Naive B cell (primary cell): ENCODE measurements at regions not wholly inside any gene's neighbourhood (a gene's known extent, or its start where the extent isn't known, plus 50 kb on each side); places are given as distances from the start of the nearest gene placed in this dataset.
A peak's percentile ranks its signal among the peaks of the same experiment; 100 is the strongest.

Source experiments
- ATAC-seq, 2 donors: fragments of 150-1000 bp; cut with Tn5 transposase; 2 replicates each; pipeline ENCODE4 v1.10.0; 2021; ENCODE audit warnings: low read depth in 2 of 2, mild to moderate bottlenecking in 2 of 2, moderate library complexity in 2 of 2
- DNase-seq: peaks from one replicate; pipeline ENCODE4 v3.0.0; 2022
- H3K27ac Mint-ChIP-seq, 6 donors: one replicate each; pipeline ENCODE4 v1.8.0; 2020 to 2022; ENCODE audit warnings: mild to moderate bottlenecking in 6 of 6, mixed read lengths in 6 of 6, moderate library complexity in 5 of 6, inconsistent platforms in 2 of 6
- H3K27me3 Mint-ChIP-seq, 3 donors: one replicate each; pipeline ENCODE4 v1.8.0; 2021 to 2022; ENCODE audit warnings: mixed read lengths in 3 of 3, mild to moderate bottlenecking in 1 of 3
- H3K36me3 Mint-ChIP-seq, 2 donors: one replicate each; pipeline ENCODE4 v1.8.0; 2020 to 2022; ENCODE audit warnings: mixed read lengths in 2 of 2, inconsistent platforms in 1 of 2, mild to moderate bottlenecking in 1 of 2
- H3K4me1 Mint-ChIP-seq, 3 donors: one replicate each; pipeline ENCODE4 v1.8.0; 2020 to 2022; ENCODE audit warnings: mixed read lengths in 3 of 3, inconsistent platforms in 1 of 3, mild to moderate bottlenecking in 1 of 3, moderate library complexity in 1 of 3
- H3K4me3 Mint-ChIP-seq, 8 donors: one replicate each; pipeline ENCODE4 v1.8.0; 2020 to 2022; ENCODE audit warnings: mild to moderate bottlenecking in 8 of 8, mixed read lengths in 8 of 8, moderate library complexity in 8 of 8, inconsistent platforms in 2 of 8
- H3K9me3 Mint-ChIP-seq, 7 donors: one replicate each; pipeline ENCODE4 v1.8.0; 2020 to 2022; ENCODE audit warnings: mixed read lengths in 7 of 7, mild to moderate bottlenecking in 5 of 7, inconsistent platforms in 2 of 7, moderate library complexity in 1 of 7

- Mint-ChIP-seq H3K36me3 (no peaks in the 10 kb centered on the region), H3K4me1 (no peaks in the 10 kb centered on the region), H3K27ac (no peak overlapping the region), H3K27me3 (peaks cover 0 to 4% (median 0%) of the 10 kb centered on the region in 3 donors), H3K4me3 (no peak overlapping the region), H3K9me3 (peaks cover 0 to 5% (median 2%) of the 10 kb centered on the region in 7 donors)
- DNase-seq (no peak), ATAC-seq (no peak)
These were observed 211.3 kb downstream of the GPD2 start for GRCh38 chr2:156647377-156648010.

GRCh38 chr2:156648522-156648921 is 212.3 kb downstream of the GPD2 start:
- no peak overlapping the region for H3K27ac Mint-ChIP-seq
- H3K9me3 Mint-ChIP-seq = peaks cover 0 to 5% (median 2%) of the 10 kb centered on the region in 7 donors
- no peak for ATAC-seq
- no peaks in the 10 kb centered on the region for H3K36me3 Mint-ChIP-seq
- no peak for DNase-seq
- H3K27me3 Mint-ChIP-seq = peaks cover 0 to 4% (median 0%) of the 10 kb centered on the region in 3 donors
- no peak overlapping the region for H3K4me3 Mint-ChIP-seq
- no peaks in the 10 kb centered on the region for H3K4me1 Mint-ChIP-seq

- peaks cover 0 to 5% (median 2%) of the 10 kb centered on the region in 7 donors for H3K9me3 Mint-ChIP-seq
- H3K27me3 Mint-ChIP-seq = peaks cover 0 to 4% (median 0%) of the 10 kb centered on the region in 3 donors
- DNase-seq (no peak), ATAC-seq (no peak)
- H3K36me3 Mint-ChIP-seq = no peaks in the 10 kb centered on the region
- H3K27ac Mint-ChIP-seq = no peak overlapping the region
- no peak overlapping the region for H3K4me3 Mint-ChIP-seq
- no peaks in the 10 kb centered on the region for H3K4me1 Mint-ChIP-seq
These were observed 213.4 kb downstream of the GPD2 start for GRCh38 chr2:156649596-156649995.

- H3K9me3 Mint-ChIP-seq = peaks cover 0 to 2% (median 0%) of the 10 kb centered on the region in 7 donors
- H3K4me1 Mint-ChIP-seq = no peaks in the 10 kb centered on the region
- H3K4me3 Mint-ChIP-seq = no peak overlapping the region
- no peaks in the 10 kb centered on the region for H3K36me3 Mint-ChIP-seq
- no peak overlapping the region for H3K27ac Mint-ChIP-seq
- H3K27me3 Mint-ChIP-seq = no peaks in the 10 kb centered on the region
- DNase-seq (no peak), ATAC-seq (no peak)
These were observed 216.5 kb downstream of the GPD2 start for GRCh38 chr2:156652691-156653090.

- Mint-ChIP-seq H3K27me3 (no peaks in the 10 kb centered on the region), H3K4me1 (no peaks in the 10 kb centered on the region), H3K36me3 (no peaks in the 10 kb centered on the region), H3K9me3 (peaks cover 0 to 2% (median 0%) of the 10 kb centered on the region in 7 donors), H3K27ac (no peak overlapping the region), H3K4me3 (no peak overlapping the region)
- DNase-seq = no peak
- no peak for ATAC-seq
These were observed 217.5 kb downstream of the GPD2 start for GRCh38 chr2:156653675-156654074.

- no peak overlapping the region for H3K4me3 Mint-ChIP-seq
- DNase-seq = no peak
- H3K36me3 Mint-ChIP-seq = no peaks in the 10 kb centered on the region
- peak overlapping the region in 1 of 6 donors; percentile 39 for H3K27ac Mint-ChIP-seq
- H3K27me3 Mint-ChIP-seq = no peaks in the 10 kb centered on the region
- no peaks in the 10 kb centered on the region for H3K4me1 Mint-ChIP-seq
- peaks cover 0 to 9% (median 0%) of the 10 kb centered on the region in 7 donors for H3K9me3 Mint-ChIP-seq
- ATAC-seq = no peak
These were observed 221.6 kb downstream of the GPD2 start for GRCh38 chr2:156657809-156658208.

GRCh38 chr2:156659694-156660093 is 223.5 kb downstream of the GPD2 start:
- H3K27me3 Mint-ChIP-seq = no peaks in the 10 kb centered on the region
- H3K4me3 Mint-ChIP-seq = no peak overlapping the region
- no peaks in the 10 kb centered on the region for H3K36me3 Mint-ChIP-seq
- peaks cover 0 to 9% (median 0%) of the 10 kb centered on the region in 7 donors for H3K9me3 Mint-ChIP-seq
- ATAC-seq = no peak
- DNase-seq = no peak
- no peak overlapping the region for H3K27ac Mint-ChIP-seq
- no peaks in the 10 kb centered on the region for H3K4me1 Mint-ChIP-seq

- Mint-ChIP-seq H3K36me3 (no peaks in the 10 kb centered on the region), H3K27me3 (no peaks in the 10 kb centered on the region), H3K4me1 (no peaks in the 10 kb centered on the region), H3K4me3 (no peak overlapping the region), H3K9me3 (peaks cover 5 to 14% (median 8%) of the 10 kb centered on the region in 7 donors), H3K27ac (no peak overlapping the region)
- no peak for ATAC-seq
- no peak for DNase-seq
These were observed 227.7 kb downstream of the GPD2 start for GRCh38 chr2:156663757-156664409.

- Mint-ChIP-seq H3K27me3 (peaks cover 0 to 4% (median 0%) of the 10 kb centered on the region in 3 donors), H3K36me3 (no peaks in the 10 kb centered on the region), H3K27ac (no peak overlapping the region), H3K9me3 (peaks cover 4 to 15% (median 8%) of the 10 kb centered on the region in 7 donors), H3K4me3 (no peak overlapping the region), H3K4me1 (no peaks in the 10 kb centered on the region)
- DNase-seq (no peak), ATAC-seq (no peak)
These were observed 230.1 kb downstream of the GPD2 start for GRCh38 chr2:156666130-156666785.

- no peaks in the 10 kb centered on the region for H3K36me3 Mint-ChIP-seq
- ATAC-seq (no peak), DNase-seq (no peak)
- no peak overlapping the region for H3K27ac Mint-ChIP-seq
- H3K4me1 Mint-ChIP-seq = no peaks in the 10 kb centered on the region
- peaks cover 0 to 6% (median 0%) of the 10 kb centered on the region in 3 donors for H3K27me3 Mint-ChIP-seq
- H3K4me3 Mint-ChIP-seq = no peak overlapping the region
- H3K9me3 Mint-ChIP-seq = peaks cover 0 to 15% (median 7%) of the 10 kb centered on the region in 7 donors
These were observed 233.9 kb downstream of the GPD2 start for GRCh38 chr2:156670104-156670503.

GRCh38 chr2:156671706-156672361 is 235.7 kb downstream of the GPD2 start:
- no peaks in the 10 kb centered on the region for H3K36me3 Mint-ChIP-seq
- H3K27me3 Mint-ChIP-seq = peaks cover 0 to 14% (median 0%) of the 10 kb centered on the region in 3 donors
- H3K9me3 Mint-ChIP-seq = peaks cover 0 to 15% (median 7%) of the 10 kb centered on the region in 7 donors
- DNase-seq = no peak
- no peak for ATAC-seq
- H3K4me3 Mint-ChIP-seq = no peak overlapping the region
- no peaks in the 10 kb centered on the region for H3K4me1 Mint-ChIP-seq
- no peak overlapping the region for H3K27ac Mint-ChIP-seq

- H3K4me1 Mint-ChIP-seq = no peaks in the 10 kb centered on the region
These were observed 236.6 kb downstream of the GPD2 start for GRCh38 chr2:156672556-156673332.

GRCh38 chr2:156673333-156673615 is 237.1 kb downstream of the GPD2 start:
- no peak overlapping the region for H3K27ac Mint-ChIP-seq
- H3K4me1 Mint-ChIP-seq = no peaks in the 10 kb centered on the region
- peaks cover 0 to 19% (median 0%) of the 10 kb centered on the region in 3 donors for H3K27me3 Mint-ChIP-seq
- ATAC-seq (no peak), DNase-seq (no peak)
- H3K9me3 Mint-ChIP-seq = peaks cover 0 to 7% (median 3%) of the 10 kb centered on the region in 7 donors
- no peak overlapping the region for H3K4me3 Mint-ChIP-seq
- no peaks in the 10 kb centered on the region for H3K36me3 Mint-ChIP-seq

More at GRCh38 chr2:156672556-156673332, 236.6 kb downstream of the GPD2 start:
- Mint-ChIP-seq H3K36me3 (no peaks in the 10 kb centered on the region), H3K9me3 (peaks cover 0 to 13% (median 7%) of the 10 kb centered on the region in 7 donors), H3K27ac (no peak overlapping the region), H3K4me3 (no peak overlapping the region), H3K27me3 (peaks cover 0 to 18% (median 0%) of the 10 kb centered on the region in 3 donors)
- ATAC-seq (no peak), DNase-seq (no peak)
